ENCODE measurements at regions not wholly inside any gene's neighbourhood (a gene's known extent, or its start where the extent isn't known, plus 50 kb on each side); places are given as distances from the start of the nearest gene placed in this dataset.

DNA sequence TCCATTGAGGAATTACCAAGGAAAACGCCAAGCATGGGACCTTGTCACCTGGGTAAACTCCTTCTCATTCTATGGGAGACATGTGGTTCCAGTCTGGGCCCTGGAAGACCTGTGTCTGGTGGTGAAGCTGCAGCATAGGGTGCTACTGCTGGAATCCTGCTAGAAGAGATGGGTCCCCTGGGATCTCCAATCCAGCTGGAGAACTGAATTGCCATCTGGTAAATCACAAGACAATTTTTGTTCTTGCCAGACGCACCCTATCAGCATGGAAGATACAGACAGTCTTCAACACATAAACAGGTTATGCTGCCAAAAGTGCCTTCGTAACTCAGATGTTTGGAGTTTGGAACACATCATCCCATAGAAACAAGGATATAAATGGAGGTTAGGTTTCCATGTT is 424.0 kb upstream of the BRINP1 start:
- Mint-ChIP-seq H3K36me3 (no peaks in the 10 kb centered on the region), H3K9me3 (peaks cover 2 to 3% of the 10 kb centered on the region in 2 donors), H3K4me1 (no peaks in the 10 kb centered on the region), H3K4me3 (no peak overlapping the region), H3K27me3 (ENCODE audit: low read depth in 2 of 2) (no peaks in the 10 kb centered on the region), H3K27ac (no peak overlapping the region)
- intact Hi-C loops (cut with micrococcal nuclease): no loop called here
- Histone ChIP-seq H3K9me3 (ENCODE audit: control insufficient read depth, insufficient read depth, low read length) (no peaks in the 10 kb centered on the region), H3K27me3 (ENCODE audit: control insufficient read depth, insufficient read depth, low read length) (no peaks in the 10 kb centered on the region), H3K4me3 (ENCODE audit: low read length) (no peak overlapping the region), H3K36me3 (ENCODE audit: control insufficient read depth, insufficient read depth, low read length) (no peaks in the 10 kb centered on the region), H3K27ac (ENCODE audit: low read length) (no peak overlapping the region), H3K4me1 (ENCODE audit: control insufficient read depth, insufficient read depth, low read length) (no peaks in the 10 kb centered on the region)
- TF ChIP-seq, protein P1, sequence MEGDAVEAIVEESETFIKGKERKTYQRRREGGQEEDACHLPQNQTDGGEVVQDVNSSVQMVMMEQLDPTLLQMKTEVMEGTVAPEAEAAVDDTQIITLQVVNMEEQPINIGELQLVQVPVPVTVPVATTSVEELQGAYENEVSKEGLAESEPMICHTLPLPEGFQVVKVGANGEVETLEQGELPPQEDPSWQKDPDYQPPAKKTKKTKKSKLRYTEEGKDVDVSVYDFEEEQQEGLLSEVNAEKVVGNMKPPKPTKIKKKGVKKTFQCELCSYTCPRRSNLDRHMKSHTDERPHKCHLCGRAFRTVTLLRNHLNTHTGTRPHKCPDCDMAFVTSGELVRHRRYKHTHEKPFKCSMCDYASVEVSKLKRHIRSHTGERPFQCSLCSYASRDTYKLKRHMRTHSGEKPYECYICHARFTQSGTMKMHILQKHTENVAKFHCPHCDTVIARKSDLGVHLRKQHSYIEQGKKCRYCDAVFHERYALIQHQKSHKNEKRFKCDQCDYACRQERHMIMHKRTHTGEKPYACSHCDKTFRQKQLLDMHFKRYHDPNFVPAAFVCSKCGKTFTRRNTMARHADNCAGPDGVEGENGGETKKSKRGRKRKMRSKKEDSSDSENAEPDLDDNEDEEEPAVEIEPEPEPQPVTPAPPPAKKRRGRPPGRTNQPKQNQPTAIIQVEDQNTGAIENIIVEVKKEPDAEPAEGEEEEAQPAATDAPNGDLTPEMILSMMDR (IDR thresholded peaks at IDR 0.05): no peak
- WGBS (ENCODE audit: insufficient coverage): 84% methylated on average over 3 of the region's 3 CpGs
- ATAC-seq: no peak
- DNase-seq: no peak

DNA sequence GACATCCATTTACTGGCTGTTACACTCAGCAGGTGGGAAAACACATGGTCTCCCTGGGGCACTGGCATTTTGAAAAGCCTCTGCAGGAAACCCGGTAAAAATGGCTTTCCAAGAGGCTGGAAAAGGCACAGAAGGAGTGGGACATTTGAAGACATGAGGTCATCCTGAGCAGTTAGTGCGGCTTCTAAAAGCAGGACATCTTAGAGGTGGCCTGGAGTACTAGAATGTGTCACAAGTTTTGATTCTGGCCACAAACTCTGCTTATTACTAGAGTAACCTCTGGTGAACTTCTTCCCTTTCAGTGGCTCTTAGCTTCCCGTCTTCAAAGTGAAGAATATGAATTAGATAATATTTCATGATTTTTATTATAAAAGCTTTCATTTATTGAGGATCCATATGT is 423.0 kb upstream of the BRINP1 start:
- WGBS (ENCODE audit: insufficient coverage): 70% methylated on average over 2 of the region's 3 CpGs

DNA sequence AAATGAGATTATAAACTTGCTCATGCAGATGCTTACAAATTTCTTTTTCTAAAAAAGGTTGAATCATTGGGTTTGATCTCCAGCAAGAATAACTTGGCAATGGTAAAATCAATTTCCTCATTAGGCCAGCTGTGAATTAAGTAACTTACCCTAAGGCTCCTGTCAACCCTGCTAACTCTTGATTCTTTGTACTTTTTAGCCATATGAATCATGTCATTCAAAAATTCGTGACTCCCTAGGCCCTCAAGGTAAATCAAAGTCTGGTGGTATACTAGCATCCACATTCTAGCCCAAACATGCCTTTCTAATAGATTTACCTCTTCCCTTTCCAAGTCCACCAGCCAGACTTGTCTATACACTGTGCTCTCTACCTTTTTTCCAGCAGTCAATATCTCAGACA is 420.8 kb upstream of the BRINP1 start:
- intact Hi-C loops (cut with micrococcal nuclease): no loop called here
- no peaks in the 10 kb centered on the region for H3K4me1 Mint-ChIP-seq
- Histone ChIP-seq H3K9me3 (ENCODE audit: control insufficient read depth, insufficient read depth, low read length) (no peaks in the 10 kb centered on the region), H3K36me3 (ENCODE audit: control insufficient read depth, insufficient read depth, low read length) (no peaks in the 10 kb centered on the region), H3K4me1 (ENCODE audit: control insufficient read depth, insufficient read depth, low read length) (no peaks in the 10 kb centered on the region), H3K27ac (ENCODE audit: low read length) (no peak overlapping the region), H3K4me3 (ENCODE audit: low read length) (no peak overlapping the region), H3K27me3 (ENCODE audit: control insufficient read depth, insufficient read depth, low read length) (no peaks in the 10 kb centered on the region)
- H3K4me3 Mint-ChIP-seq: no peak overlapping the region
- no peaks in the 10 kb centered on the region for H3K27me3 Mint-ChIP-seq (ENCODE audit: low read depth in 2 of 2)
- no peaks in the 10 kb centered on the region for H3K36me3 Mint-ChIP-seq
- H3K27ac Mint-ChIP-seq: no peak overlapping the region
- DNase-seq (no peak), ATAC-seq (no peak)
- 24% methylated on average over 1 of the region's 1 CpG for WGBS (ENCODE audit: insufficient coverage)
- TF ChIP-seq, protein P1 (IDR thresholded peaks at IDR 0.05): no peak
- peaks cover 2 to 3% of the 10 kb centered on the region in 2 donors for H3K9me3 Mint-ChIP-seq

More for the DNA sequence above, 423.0 kb upstream of the BRINP1 start:
- no peaks in the 10 kb centered on the region for H3K9me3 ChIP-seq (ENCODE audit: control insufficient read depth, insufficient read depth, low read length)
- peaks cover 2 to 3% of the 10 kb centered on the region in 2 donors for H3K9me3 Mint-ChIP-seq
- no peak for ATAC-seq
- H3K27me3 ChIP-seq (ENCODE audit: control insufficient read depth, insufficient read depth, low read length): no peaks in the 10 kb centered on the region
- no peak overlapping the region for H3K4me3 ChIP-seq (ENCODE audit: low read length)
- no peaks in the 10 kb centered on the region for H3K4me1 ChIP-seq (ENCODE audit: control insufficient read depth, insufficient read depth, low read length)
- no peaks in the 10 kb centered on the region for H3K36me3 Mint-ChIP-seq
- H3K27ac Mint-ChIP-seq: no peak overlapping the region
- no peak for DNase-seq
- TF ChIP-seq, protein P1 (IDR thresholded peaks at IDR 0.05): no peak
- intact Hi-C loops (cut with micrococcal nuclease): no loop called here
- H3K27me3 Mint-ChIP-seq (ENCODE audit: low read depth in 2 of 2): no peaks in the 10 kb centered on the region
- H3K36me3 ChIP-seq (ENCODE audit: control insufficient read depth, insufficient read depth, low read length): no peaks in the 10 kb centered on the region
- H3K4me1 Mint-ChIP-seq: no peaks in the 10 kb centered on the region
- no peak overlapping the region for H3K27ac ChIP-seq (ENCODE audit: low read length)
- no peak overlapping the region for H3K4me3 Mint-ChIP-seq

DNA sequence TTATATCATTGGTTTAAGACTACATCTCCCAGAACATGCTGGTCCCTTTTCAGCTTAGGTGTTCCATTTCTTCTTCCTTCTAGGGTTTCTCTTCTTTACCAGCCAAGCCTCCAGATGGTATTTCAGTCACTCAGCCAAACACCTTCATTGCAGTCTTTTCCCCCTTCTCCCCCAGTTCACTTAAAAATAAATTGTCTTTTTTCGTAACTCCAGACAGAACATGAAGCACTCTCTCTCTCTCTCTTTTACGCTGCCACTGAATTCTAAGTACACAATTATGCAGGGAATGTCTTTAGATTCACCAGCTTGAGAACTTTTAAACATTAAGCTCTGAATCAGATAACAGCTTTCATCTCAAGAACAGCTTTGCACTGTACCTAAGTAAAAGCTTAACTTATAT is 419.7 kb upstream of the BRINP1 start:
- intact Hi-C loops (cut with micrococcal nuclease): no loop called here
- no peak overlapping the region for H3K4me3 ChIP-seq (ENCODE audit: low read length)
- H3K36me3 ChIP-seq (ENCODE audit: control insufficient read depth, insufficient read depth, low read length): no peaks in the 10 kb centered on the region
- 94% methylated on average over 2 of the region's 2 CpGs for WGBS (ENCODE audit: insufficient coverage)
- no peak overlapping the region for H3K27ac ChIP-seq (ENCODE audit: low read length)
- DNase-seq (no peak), ATAC-seq (no peak)
- Mint-ChIP-seq H3K27ac (no peak overlapping the region), H3K9me3 (no peaks in the 10 kb centered on the region), H3K4me1 (no peaks in the 10 kb centered on the region), H3K27me3 (ENCODE audit: low read depth in 2 of 2) (no peaks in the 10 kb centered on the region), H3K4me3 (no peak overlapping the region), H3K36me3 (no peaks in the 10 kb centered on the region)
- TF ChIP-seq, protein P1 (IDR thresholded peaks at IDR 0.05): no peak
- H3K4me1 ChIP-seq (ENCODE audit: control insufficient read depth, insufficient read depth, low read length): no peaks in the 10 kb centered on the region
- H3K9me3 ChIP-seq (ENCODE audit: control insufficient read depth, insufficient read depth, low read length): no peaks in the 10 kb centered on the region
- H3K27me3 ChIP-seq (ENCODE audit: control insufficient read depth, insufficient read depth, low read length): no peaks in the 10 kb centered on the region
